Peyer's patch (tissue), 4 donors: ENCODE measurements at regions not wholly inside any gene's neighbourhood (a gene's known extent, or its start where the extent isn't known, plus 50 kb on each side); places are given as distances from the start of the nearest gene placed in this dataset.
"Not testable (repeated sequence)": the region's sequence is repeated elsewhere in the genome, so short reads cannot be mapped to it uniquely, and the experiment has no call there.

ENCODE experiments used
- CTCF ChIP-seq, 6 experiments: fragments of 450-650 bp in 4 of 6; fragments of 200-600 bp in 2 of 6; sonication (generic) in 1 of 6; IDR thresholded peaks; one replicate each; pipeline ENCODE4 v1.5.1; 2017 to 2019; ENCODE audit warnings: antibody characterized with exemption in 6 of 6, mild to moderate bottlenecking in 3 of 6, moderate library complexity in 1 of 6
- POLR2A ChIP-seq, 2 donors: fragments of 450-650 bp; IDR thresholded peaks; one replicate each; pipeline ENCODE4 v1.5.1; 2017; ENCODE audit warnings: antibody characterized with exemption in 2 of 2, mild to moderate bottlenecking in 2 of 2, moderate library complexity in 2 of 2

- not testable (repeated sequence) for TF ChIP-seq CTCF, POLR2A (IDR thresholded peaks at IDR 0.05)
These were observed 460.2 kb downstream of the RPIA start for GRCh38 chr2:89151699-89152098.
